DMS79 (cell line): ENCODE measurements at regions not wholly inside any gene's neighbourhood (a gene's known extent, or its start where the extent isn't known, plus 50 kb on each side); places are given as distances from the start of the nearest gene placed in this dataset.

Experiments
- DNase-seq: peaks from one replicate; lab custom pipeline; 2025; lab: John Stamatoyannopoulos, UW

- no peak for DNase-seq
Measured at GRCh38 chr4:57607566-57608180, 497.5 kb upstream of the IGFBP7 start.

GRCh38 chr4:57605376-57605775 lies 495.2 kb upstream of the IGFBP7 start:
- no peak for DNase-seq

- DNase-seq: no peak
Measured at GRCh38 chr4:57602141-57602540, 492.0 kb upstream of the IGFBP7 start.

- no peak for DNase-seq
Measured at GRCh38 chr4:57591073-57591472, 480.9 kb upstream of the IGFBP7 start.

DNA sequence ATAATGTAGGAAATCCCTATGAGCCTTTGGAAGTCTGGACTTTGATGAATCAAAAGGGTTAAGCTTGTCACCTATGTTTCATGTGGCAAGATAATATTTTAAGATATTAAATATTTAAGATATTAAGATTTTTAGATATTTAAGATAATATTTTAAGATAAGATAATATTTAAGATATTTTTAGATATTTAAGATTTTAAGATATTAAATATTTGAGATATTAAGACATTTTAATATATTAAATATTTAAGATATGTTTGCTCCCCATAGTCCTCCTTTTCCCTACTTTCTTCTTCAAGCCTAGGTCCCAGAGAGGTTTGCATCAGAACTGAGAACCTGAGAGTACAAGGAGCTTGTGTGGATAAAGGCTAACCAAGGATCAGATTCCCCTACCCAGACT lies 478.4 kb upstream of the IGFBP7 start:
- DNase-seq: no peak

DNA sequence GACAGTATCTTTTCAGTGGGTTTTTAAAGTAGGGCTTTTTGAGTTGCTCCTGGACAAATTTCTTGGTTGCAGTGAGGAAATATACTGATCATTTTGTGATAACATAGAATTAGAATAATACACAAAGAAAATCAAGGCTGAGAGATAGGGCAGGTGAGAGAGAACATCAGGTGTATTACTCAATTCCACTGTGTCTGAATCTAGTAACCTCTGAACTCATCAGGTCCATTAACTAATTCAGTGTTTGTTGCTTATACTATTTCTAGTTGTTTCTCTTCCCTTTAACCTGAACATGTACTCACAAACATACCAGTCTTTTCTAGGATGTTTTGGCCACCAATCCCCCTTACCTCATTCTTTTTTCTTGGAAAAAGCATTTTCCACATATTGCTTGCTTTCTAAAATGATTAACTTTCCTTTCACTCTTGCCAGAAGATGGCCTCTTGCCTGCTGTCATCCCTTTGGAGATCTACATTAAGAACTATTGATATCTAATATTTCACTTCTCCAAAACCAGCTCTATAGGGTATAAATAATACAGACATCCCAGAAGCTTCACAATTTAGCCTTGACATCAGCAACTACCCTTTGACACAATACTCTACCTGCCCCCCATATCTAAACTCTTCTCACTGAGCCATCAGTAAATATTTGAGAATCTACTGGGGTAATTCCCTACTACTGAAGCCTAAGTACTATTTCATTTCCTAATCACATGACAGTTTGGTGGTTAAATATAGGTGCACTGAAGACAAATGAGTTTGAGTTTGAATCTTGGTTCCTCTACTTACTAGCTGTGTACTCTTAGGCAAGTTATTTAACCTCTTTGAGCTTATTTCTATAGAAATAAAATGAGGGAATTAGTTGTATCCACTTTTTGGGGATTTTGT lies 470.8 kb upstream of the IGFBP7 start:
- no peak for DNase-seq

- DNase-seq: no peak
Measured at GRCh38 chr4:57575426-57575825, 465.2 kb upstream of the IGFBP7 start.

DNA sequence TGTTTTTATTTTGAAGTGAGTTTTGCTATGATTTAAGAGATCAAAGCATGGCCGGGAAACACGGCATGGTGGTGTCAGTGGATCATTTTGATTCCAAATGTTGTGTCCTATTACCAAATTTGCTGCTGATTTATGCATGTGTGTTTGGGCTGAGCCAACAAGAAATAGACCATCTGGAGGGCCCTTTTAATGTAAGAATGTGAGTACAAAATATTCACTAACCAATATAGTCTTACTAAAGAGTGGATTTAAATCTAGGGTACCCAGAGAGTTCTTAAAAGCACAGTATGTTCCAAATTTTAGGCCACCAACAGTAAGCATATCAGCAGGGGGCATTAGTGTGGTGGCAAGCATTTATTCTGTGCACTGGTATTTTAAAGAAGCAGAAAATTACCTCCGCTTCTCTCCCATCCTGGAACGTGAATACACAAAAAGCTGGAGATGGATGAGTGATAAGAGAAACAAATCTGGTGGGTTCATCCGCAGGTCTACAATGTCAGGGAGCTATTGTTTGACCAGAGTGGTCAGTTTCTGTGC lies 444.4 kb upstream of the IGFBP7 start:
- DNase-seq: no peak

GRCh38 chr4:57553728-57554127 lies 443.5 kb upstream of the IGFBP7 start:
- no peak for DNase-seq

- no peak for DNase-seq
Measured at GRCh38 chr4:57550198-57550597, 440.0 kb upstream of the IGFBP7 start.

DNA sequence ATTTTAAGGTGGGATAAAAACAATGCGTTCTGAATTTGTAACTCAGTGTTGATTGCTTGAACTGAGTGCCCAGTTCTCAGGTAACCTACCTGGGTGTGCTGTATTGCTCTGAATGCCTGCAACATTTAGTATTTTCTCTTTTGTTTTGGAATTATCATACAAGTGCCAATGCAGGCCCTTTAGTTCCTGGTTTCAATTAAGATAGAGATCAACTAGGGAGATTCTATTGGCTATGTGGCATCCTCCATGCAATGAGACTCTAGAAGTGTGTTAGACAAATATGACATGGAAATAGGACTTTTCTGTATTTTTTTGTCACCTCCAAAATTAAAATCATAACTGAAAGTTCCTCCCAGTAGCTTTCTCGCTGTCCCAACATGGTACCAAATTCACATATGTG lies 438.7 kb upstream of the IGFBP7 start:
- DNase-seq: no peak

GRCh38 chr4:57544811-57545654 lies 434.8 kb upstream of the IGFBP7 start:
- no peak for DNase-seq

GRCh38 chr4:57504797-57505530 lies 394.8 kb upstream of the IGFBP7 start:
- DNase-seq: no peak

DNA sequence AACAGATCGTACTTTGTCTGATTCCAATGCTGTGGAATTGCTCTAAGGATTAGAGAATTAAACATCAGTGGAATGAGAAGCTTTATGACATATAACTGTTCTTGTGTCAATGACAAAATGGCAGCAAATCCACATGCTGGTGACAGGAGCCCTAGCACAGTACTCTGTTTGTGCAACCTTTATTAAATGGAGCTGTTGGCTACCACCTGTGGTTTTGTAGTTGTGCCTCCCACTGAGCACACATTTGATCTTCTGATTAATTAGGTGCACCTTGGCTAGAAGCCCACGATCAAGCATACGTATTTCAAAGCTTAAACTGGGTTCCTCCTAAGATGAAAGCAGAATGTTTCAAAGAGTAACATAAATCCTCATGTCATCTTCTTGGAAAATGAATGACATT lies 394.0 kb upstream of the IGFBP7 start:
- DNase-seq: no peak

GRCh38 chr4:57501720-57502119 lies 391.5 kb upstream of the IGFBP7 start:
- no peak for DNase-seq

DNA sequence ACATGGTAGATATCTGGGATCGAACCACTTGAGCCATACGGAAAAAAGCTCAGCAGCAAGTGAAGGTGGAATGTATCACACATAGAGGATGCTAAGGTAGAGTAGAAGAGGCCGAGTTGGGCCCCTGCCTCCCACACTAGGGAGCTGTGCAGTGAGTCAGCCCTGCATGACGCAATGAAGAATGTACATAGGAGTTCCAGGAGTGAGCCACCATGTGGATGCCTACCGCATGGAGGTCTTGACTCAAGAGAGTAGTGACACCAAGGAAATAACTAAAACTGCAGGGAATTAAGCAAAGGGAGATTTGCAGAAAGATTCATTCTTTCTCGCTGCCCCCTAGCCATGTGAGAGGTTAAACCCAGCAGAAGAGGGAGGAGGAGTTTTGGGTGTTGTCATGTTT lies 389.6 kb upstream of the IGFBP7 start:
- no peak for DNase-seq

GRCh38 chr4:57498251-57498650 lies 388.1 kb upstream of the IGFBP7 start:
- no peak for DNase-seq

- DNase-seq: no peak
Measured at GRCh38 chr4:57496697-57497471, 386.7 kb upstream of the IGFBP7 start.

DNA sequence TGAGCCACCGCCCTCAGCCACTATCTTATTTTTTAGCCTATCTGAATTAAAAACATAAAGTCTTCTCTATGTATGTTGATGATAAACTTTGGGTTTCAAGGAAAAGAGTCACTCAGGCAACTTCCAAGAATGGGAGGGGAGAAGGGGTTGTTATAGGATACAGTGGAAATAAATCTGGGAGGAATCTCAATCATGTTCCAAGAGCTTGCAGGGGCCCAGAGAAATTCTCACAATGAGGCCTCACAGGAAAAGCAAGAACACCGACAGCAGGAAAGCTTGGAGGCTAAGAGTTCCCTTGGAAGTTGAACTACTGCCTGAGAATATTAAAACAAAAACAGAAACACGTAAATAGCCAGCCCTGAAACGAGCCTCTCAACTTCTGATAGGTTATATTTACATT lies 384.6 kb upstream of the IGFBP7 start:
- no peak for DNase-seq

GRCh38 chr4:57492251-57492878 lies 382.2 kb upstream of the IGFBP7 start:
- DNase-seq: no peak
